ENCODE measurements at regions not wholly inside any gene's neighbourhood (a gene's known extent, or its start where the extent isn't known, plus 50 kb on each side); places are given as distances from the start of the nearest gene placed in this dataset.

GRCh38 chr15:85318732-85319076 lies 61.7 kb upstream of the AKAP13 start:
- Histone ChIP-seq H3K27me3 (ENCODE audit: control insufficient read depth in 2 of 2, insufficient read depth in 2 of 2, low read length in 2 of 2) (no peaks in the 10 kb centered on the region), H3K9me3 (replicated peaks in 1 of 2; ENCODE audit: control insufficient read depth in 1 of 2, insufficient read depth in 1 of 2, low read length in 2 of 2) (no peaks in the 10 kb centered on the region), H3K4me2 (replicated peaks; ENCODE audit: extremely low read depth, low read length, poor library complexity, severe bottlenecking) (no peak overlapping the region), H2AFZ (ENCODE audit: insufficient read depth, low read depth, low read length, poor library complexity, severe bottlenecking) (peak overlapping the region; percentile 17), H4K20me1 (ENCODE audit: insufficient read depth, low read length) (no peaks in the 10 kb centered on the region), H3K4me3 (replicated peaks in 1 of 3; ENCODE audit: low read depth in 2 of 3, low read length in 3 of 3) (no peak overlapping the region), H3K36me3 (replicated peaks in 1 of 2; ENCODE audit: control insufficient read depth in 1 of 2, insufficient read depth in 2 of 2, low read length in 2 of 2) (no peaks in the 10 kb centered on the region), H3K4me1 (ENCODE audit: control insufficient read depth in 1 of 2, insufficient read depth in 2 of 2, low read length in 2 of 2) (no peaks in the 10 kb centered on the region), H3K79me2 (ENCODE audit: insufficient read depth, low read length) (no peaks in the 10 kb centered on the region), H3K27ac (ENCODE audit: low read depth in 1 of 2, low read length in 2 of 2) (no peak overlapping the region), H3K9ac (ENCODE audit: insufficient read depth, low read length, poor library complexity, severe bottlenecking) (no peak overlapping the region)
- DNase-seq = no peak
- Mint-ChIP-seq H3K27ac (no peak overlapping the region), H3K4me1 (peaks cover 14% of the 10 kb centered on the region), H3K27me3 (ENCODE audit: low read depth in 3 of 3) (no peaks in the 10 kb centered on the region), H3K9me3 (peaks cover 0 to 2% (median 0%) of the 10 kb centered on the region in 7 donors), H3K4me3 (no peak overlapping the region), H3K36me3 (no peaks in the 10 kb centered on the region)
- WGBS (ENCODE audit: insufficient coverage) = no CpG with 5 or more reads among the region's 2 CpGs
- no peak for TF ChIP-seq CTCF (IDR thresholded peaks at IDR 0.05)
- intact Hi-C loops (cut with micrococcal nuclease) = no loop called here

GRCh38 chr15:85324202-85324601 lies 56.2 kb upstream of the AKAP13 start:
- H3K4me1 Mint-ChIP-seq = peaks cover 10% of the 10 kb centered on the region

More at GRCh38 chr15:85324202-85324601, 56.2 kb upstream of the AKAP13 start:
- H3K4me2 ChIP-seq (replicated peaks; ENCODE audit: extremely low read depth, low read length, poor library complexity, severe bottlenecking) = no peak overlapping the region
- H3K36me3 Mint-ChIP-seq = no peaks in the 10 kb centered on the region
- no peaks in the 10 kb centered on the region for H3K27me3 ChIP-seq (ENCODE audit: control insufficient read depth in 2 of 2, insufficient read depth in 2 of 2, low read length in 2 of 2)
- no peak overlapping the region for H3K4me3 Mint-ChIP-seq
- H3K79me2 ChIP-seq (ENCODE audit: insufficient read depth, low read length) = no peaks in the 10 kb centered on the region
- intact Hi-C loops (cut with micrococcal nuclease) = no loop called here
- H3K4me3 ChIP-seq (replicated peaks in 1 of 3; ENCODE audit: low read depth in 2 of 3, low read length in 3 of 3) = no peak overlapping the region
- no peaks in the 10 kb centered on the region for H4K20me1 ChIP-seq (ENCODE audit: insufficient read depth, low read length)
- no peak overlapping the region for H2AFZ ChIP-seq (ENCODE audit: insufficient read depth, low read depth, low read length, poor library complexity, severe bottlenecking)
- no peak for TF ChIP-seq CTCF (IDR thresholded peaks at IDR 0.05)
- H3K27ac ChIP-seq (ENCODE audit: low read depth in 1 of 2, low read length in 2 of 2) = no peak overlapping the region
- no peak overlapping the region for H3K27ac Mint-ChIP-seq
- no peak for DNase-seq
- no peaks in the 10 kb centered on the region for H3K9me3 ChIP-seq (replicated peaks in 1 of 2; ENCODE audit: control insufficient read depth in 1 of 2, insufficient read depth in 1 of 2, low read length in 2 of 2)
- peaks cover 0 to 2% (median 0%) of the 10 kb centered on the region in 7 donors for H3K9me3 Mint-ChIP-seq
- H3K4me1 ChIP-seq (ENCODE audit: control insufficient read depth in 1 of 2, insufficient read depth in 2 of 2, low read length in 2 of 2) = peaks cover 5 to 8% of the 10 kb centered on the region in 2 donors
- WGBS (ENCODE audit: insufficient coverage) = no CpG with 5 or more reads among the region's 2 CpGs
- H3K36me3 ChIP-seq (replicated peaks in 1 of 2; ENCODE audit: control insufficient read depth in 1 of 2, insufficient read depth in 2 of 2, low read length in 2 of 2) = no peaks in the 10 kb centered on the region
- peaks cover 0 to 3% (median 0%) of the 10 kb centered on the region in 3 donors for H3K27me3 Mint-ChIP-seq (ENCODE audit: low read depth in 3 of 3)
- no peak overlapping the region for H3K9ac ChIP-seq (ENCODE audit: insufficient read depth, low read length, poor library complexity, severe bottlenecking)

Measured in CD14-positive monocyte (primary cell).